Lower leg skin (tissue), 3 donors: ENCODE measurements at regions not wholly inside any gene's neighbourhood (a gene's known extent, or its start where the extent isn't known, plus 50 kb on each side); places are given as distances from the start of the nearest gene placed in this dataset.

Source experiments
- CTCF ChIP-seq, 3 donors: fragments of 450-650 bp; IDR thresholded peaks; one replicate each; pipeline ENCODE4 v1.5.1; 2016; ENCODE audit warnings: antibody characterized with exemption in 3 of 3, mild to moderate bottlenecking in 3 of 3, moderate library complexity in 2 of 3
- POLR2A ChIP-seq, 2 donors: fragments of 450-650 bp; IDR thresholded peaks; one replicate each; pipeline ENCODE4 v1.6.1; 2016 to 2017; ENCODE audit warnings: antibody characterized with exemption in 2 of 2, mild to moderate bottlenecking in 1 of 2, moderate library complexity in 1 of 2

GRCh38 chr12:41739066-41739465 lies 405.6 kb downstream of the GXYLT1 start:
- TF ChIP-seq POLR2A (IDR thresholded peaks at IDR 0.05) (no peak), CTCF (IDR thresholded peaks at IDR 0.05) (no peak)
